GM21825 (cell line): ENCODE measurements at regions not wholly inside any gene's neighbourhood (a gene's known extent, or its start where the extent isn't known, plus 50 kb on each side); places are given as distances from the start of the nearest gene placed in this dataset.
"Not testable (repeated sequence)": the region's sequence is repeated elsewhere in the genome, so short reads cannot be mapped to it uniquely, and the experiment has no call there.

ENCODE experiments used
- ATAC-seq: cut with Tn5 transposase; IDR thresholded peaks from one replicate; pipeline ENCODE4 v1.9.1; 2021; ENCODE audit warnings: mild to moderate bottlenecking, moderate library complexity; ENCODE audit not compliant: unreplicated experiment

DNA sequence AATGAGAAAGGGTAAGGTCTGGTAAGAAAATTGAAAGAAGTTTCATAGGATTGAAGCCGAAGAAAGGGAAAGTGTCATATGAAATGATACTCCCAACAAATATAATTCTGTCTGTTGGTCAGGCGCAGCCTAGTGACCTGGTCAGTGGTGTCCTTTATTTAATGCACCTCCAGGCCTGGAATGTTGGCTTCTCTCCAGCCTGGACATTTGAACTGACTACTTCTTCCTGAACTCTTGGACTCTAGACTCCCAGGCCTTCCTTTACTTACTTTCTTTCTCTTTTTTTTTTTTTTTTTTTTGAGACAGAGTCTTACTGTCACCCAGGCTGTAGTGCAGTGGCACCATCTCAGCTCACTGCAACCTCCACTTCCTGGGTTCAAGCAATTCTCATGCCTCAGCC is 1381.5 kb upstream of the WWC1 start:
- ATAC-seq: no peak

DNA sequence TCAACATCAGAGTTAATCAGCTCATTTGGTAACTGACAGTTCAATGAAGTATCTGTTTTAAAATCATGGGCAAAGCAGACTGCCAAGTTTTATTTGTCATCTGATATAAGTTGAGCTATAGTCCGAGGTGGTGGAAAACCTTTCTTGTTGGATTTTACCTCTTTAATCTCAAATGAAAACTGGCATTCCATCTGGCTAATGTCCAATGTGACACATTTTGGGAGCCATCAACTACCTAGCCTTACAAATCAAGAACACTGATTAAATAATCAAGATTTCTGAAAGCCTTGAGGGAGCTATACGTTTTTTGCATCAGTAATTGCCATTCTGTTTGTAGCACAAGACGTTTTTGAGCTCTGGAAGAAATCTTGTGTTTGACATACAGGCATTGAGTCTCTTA is 1380.5 kb upstream of the WWC1 start:
- no peak for ATAC-seq

DNA sequence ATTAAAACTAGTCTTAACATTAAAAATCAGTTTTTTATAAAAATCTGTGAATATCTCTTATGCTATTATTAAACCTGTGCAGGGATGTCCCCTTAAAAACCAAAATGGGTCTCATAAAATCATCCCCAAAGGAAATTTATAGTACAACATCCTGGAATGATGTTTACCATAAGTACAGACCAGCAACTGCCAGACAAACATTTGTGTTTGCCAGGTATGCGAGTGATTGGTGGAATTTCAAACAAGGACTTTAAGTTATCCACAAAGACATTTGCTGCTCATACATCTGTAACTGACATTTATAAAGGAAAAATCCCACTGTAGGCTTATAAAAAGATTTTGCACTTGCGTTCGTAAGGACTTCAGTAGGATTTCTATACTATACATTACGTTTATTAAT is 1375.4 kb upstream of the WWC1 start:
- ATAC-seq: no peak

DNA sequence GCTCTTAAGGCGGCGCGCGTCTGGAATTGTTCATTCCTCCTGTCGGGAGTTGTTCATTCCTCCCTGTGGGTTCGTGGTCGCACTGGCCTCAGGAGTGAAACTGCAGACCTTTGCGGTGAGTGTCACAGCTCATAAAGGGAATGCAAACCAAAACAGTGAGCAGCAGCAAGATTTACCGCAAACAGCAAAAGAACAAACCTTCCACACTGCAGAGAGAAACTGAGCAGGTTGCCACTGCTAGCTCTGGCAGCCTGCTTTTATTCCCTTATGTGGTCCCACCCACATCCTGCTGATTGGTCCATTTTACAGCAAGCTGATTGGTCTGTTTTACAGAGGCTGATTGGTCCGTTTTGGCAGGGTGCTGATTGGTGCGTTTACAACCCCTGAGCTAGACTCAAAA is 1365.3 kb upstream of the WWC1 start:
- ATAC-seq: no peak

DNA sequence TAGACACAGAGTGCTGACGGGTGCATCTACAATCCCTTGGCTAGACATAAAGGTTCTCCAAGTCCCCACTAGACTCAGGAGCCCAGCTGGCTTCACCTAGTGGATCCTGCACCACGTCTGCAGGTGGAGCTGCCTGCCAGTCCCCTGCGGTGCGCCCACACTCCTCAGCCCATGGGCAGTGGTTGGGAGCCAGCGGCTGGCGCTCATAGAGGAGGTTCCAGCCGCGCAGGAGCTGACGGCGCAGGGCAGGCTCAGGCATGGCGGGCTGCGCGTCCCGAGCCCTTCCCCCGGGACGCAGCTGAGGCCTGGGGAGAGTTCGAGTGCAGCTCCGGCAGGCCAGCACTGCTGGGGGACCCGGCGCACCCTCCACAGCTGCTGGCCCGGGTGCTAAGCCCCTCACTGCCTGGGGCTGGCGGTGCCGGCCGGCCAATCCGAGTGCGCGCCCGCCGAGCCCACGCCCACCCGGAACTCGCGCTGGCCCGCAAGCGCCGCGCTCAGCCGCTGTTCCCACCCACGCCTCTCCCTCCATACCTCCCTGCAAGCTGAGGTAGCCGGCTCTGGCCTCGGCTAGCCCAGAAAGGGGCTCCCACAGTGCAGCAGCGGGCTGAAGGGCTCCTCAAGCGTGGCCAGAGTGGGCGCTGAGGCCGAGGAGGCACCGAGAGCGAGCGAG is 1364.5 kb upstream of the WWC1 start:
- not testable (repeated sequence) for ATAC-seq

DNA sequence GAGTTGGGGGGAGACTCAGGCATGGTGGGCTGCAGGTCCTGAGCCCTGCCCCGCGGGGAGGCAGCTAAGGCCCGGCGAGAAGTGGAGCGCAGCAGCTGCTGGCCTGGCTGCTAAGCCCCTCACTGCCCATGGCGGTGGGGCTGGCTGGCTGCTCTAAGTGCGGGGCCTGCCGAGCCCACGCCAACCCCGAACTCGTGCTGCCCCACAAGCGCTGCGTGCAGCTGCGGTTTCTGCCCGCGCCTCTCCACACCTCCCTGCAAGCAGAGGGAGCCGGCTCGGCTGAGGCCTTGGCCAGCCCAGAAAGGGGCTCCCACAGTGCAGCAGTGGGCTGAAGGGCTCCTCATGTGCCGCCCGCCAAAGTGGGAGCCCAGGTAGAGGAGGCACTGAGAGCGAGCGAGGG is 1355.1 kb upstream of the WWC1 start:
- ATAC-seq: no peak

DNA sequence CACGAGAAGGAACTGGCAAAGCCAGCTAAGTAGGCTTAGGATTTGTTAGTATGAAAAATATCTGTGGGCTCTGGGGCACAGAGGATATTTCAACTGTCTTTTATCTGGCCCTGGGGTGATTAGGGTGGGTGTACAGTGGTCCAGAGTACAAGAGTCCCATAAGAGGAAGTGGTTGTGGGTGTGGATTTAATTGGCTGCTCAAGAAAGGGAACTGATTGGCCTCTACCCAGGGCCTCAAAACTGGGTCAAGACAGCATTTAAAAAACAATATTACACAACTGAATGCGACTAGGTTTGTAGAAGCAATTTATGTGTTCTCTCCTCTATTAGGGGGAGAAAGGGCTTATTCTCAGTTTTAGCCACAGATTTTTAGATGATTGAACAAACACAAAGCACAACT is 1353.4 kb upstream of the WWC1 start:
- no peak for ATAC-seq

DNA sequence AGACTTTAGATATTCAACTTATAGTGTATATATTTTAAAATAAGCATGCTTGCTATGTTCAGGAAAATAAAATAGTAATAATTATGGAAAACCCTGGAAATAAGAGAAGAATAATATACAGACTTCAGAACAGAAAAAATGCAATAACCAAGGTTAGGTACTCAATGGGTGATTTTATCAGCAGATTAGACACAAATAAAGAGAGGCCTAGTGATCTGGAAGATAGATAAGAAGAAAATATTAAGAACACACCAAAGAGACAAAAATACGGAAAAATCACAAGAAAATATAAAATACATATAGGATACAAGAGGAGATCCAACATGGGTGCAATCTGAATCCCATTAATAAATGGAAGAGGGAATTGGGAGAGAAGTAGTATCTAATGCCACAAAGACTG is 1348.5 kb upstream of the WWC1 start:
- ATAC-seq: no peak

DNA sequence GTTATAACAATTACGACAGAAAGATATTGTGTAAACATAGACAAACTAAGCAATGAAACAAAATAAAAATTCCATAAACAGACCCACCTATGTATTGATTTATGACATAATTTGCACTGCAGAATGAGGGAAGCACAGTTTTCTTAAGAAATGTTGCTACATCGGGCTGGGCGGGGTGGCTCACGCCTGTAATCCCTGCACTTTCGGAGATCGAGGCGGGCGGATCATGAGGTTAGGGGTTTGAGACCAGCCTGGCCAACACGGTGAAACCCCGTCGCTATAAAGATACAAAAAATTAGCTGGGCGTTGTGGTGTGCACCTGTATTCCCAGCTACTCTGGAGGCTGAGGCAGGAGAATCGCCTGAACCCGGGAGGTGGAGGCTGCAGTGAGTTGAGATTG is 1344.4 kb upstream of the WWC1 start:
- ATAC-seq: no peak

DNA sequence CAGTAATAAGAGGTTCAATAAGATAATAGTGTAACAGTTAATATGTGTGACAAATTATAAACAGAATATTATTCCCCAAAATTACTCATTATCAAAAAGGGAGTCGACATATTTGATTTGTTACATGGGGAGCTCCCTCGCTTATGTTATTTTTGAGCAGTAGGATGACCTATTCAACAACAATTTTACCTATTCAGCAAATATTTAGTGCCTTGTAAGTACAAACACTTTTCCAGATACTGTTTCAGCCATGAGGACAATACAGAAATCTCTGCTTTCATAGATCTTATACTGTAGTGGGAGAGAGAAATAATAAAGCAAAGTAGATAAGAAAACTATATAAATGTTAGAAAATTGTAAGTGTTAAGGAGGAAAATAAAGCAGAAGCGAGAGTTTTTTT is 1342.8 kb upstream of the WWC1 start:
- no peak for ATAC-seq

DNA sequence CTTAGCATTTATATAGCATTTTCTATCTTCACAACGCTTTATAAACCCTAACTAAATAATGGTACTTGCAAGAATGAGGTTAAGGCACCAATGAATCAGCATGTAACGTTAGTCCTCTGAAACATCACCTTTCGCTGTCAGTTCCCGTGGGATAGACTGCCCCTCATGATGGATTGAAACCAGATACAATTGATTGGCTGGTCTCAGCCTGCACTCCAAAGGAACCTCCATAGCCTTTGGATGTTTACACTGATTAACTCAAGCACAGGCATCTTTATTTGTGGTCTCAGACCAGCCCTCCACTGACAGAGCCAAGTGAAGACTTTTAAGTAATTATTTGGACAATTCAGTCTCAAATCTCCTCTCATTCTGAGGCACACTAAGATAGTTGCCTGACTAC is 1339.4 kb upstream of the WWC1 start:
- ATAC-seq: no peak

DNA sequence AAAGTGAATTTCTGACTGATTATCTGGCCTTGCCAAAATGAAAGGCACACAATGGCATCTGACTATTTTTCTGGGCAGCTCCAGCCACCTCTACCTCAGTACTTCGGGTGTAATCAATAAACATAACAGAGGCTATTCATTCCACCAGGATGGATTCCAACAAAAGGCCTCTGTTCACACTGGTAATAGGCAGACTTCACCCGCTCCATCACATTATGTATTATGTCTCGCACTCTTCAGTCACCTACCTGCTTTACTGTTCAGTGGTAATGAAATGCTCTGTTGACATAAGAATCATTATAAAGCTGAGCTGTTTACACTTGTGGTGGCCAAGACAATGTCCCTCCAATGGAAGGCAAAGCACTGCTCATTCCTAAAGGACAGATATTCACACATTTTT is 1333.7 kb upstream of the WWC1 start:
- no peak for ATAC-seq

DNA sequence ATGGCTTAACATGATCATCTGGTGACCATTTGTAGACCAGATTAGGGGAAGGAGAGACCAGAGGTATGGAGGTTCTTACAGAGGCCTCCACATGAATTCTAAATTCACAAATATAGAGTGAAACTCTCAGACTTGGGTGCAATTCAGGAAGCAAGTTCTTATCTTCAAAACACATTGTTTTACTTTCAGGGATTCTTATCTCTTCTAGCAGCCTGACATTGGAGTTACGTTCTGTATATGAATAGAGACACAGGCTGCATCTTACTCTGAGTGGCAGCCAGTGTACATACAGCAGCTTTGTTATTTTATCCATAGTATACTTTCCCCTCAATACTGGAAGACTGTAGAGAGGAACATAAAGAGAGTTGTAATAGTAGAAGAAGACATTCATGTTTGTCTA is 1331.7 kb upstream of the WWC1 start:
- ATAC-seq: no peak

DNA sequence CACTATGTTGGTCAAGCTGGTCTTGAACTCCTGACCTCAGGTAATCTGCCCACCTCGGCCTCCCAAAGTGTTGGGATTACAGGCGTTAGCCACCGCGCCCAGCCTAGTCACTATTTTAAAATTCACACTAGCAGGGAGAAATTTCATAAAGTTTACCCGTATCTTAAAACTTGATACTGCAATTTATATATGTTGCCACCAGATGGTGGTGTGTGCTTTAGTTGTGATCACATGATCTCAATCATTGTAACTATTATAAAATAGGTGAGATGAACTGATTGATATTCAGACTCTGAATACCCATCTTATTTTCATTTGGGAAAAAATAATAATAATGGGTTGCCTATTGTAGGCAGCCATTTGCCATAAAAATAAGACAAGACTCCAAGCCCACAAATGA is 1330.4 kb upstream of the WWC1 start:
- no peak for ATAC-seq

DNA sequence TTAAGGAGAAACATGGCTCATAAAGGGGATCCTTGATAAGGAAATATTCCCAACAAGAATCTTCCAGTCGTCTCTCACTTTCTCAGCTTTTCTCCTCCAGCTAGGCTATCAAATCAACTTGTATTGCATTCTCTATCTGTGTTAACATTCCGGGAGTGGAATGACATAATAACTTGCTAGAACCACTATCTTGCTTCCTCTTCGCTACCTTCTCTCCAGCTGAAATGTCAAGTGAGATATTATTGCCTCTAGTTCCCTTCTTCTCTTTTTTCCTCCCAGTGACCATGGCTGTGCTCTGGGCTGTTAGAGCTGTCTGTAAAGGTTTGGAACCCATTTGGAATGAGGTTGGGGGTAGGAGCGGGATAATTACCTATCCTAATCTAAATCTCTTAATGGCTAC is 1329.5 kb upstream of the WWC1 start:
- ATAC-seq: no peak

DNA sequence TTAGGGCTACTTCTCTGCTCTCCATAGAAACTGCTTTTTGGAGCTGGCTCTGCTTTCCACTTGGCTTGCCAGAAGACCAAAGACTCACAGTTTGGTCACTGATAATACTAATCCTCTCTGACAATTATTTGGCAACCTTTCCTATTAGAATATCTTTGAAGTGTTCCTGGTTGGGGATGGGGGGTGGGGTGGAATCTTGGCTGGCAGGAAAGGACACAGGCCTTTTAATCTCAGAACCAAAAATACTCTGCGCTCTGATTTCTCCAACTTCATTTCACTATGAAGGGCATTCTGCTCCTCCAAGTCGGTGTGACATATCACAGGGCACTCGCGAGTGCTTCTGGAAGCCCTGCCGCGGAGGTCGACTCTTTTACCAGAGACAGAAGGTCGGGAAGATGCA is 1329.0 kb upstream of the WWC1 start:
- ATAC-seq: no peak

DNA sequence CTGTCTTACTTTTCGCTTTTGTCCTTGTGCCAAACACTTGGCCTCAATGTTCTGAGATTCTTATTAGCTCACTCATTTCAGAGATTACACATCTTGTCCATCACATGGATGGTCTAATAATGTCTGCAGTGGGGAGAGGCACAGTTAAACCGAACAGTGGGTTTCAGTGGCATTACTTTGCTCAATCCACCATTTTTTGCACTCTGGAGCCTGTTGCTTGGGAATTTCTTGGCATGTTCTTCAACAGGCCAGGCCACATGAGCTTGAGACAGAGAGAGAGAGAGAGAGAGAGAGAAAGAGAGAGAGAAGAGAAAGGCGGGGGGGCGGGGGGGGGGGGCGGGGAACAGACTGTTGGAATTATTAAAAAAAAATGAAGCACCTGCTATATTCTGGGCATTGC is 1327.8 kb upstream of the WWC1 start:
- ATAC-seq: no peak

DNA sequence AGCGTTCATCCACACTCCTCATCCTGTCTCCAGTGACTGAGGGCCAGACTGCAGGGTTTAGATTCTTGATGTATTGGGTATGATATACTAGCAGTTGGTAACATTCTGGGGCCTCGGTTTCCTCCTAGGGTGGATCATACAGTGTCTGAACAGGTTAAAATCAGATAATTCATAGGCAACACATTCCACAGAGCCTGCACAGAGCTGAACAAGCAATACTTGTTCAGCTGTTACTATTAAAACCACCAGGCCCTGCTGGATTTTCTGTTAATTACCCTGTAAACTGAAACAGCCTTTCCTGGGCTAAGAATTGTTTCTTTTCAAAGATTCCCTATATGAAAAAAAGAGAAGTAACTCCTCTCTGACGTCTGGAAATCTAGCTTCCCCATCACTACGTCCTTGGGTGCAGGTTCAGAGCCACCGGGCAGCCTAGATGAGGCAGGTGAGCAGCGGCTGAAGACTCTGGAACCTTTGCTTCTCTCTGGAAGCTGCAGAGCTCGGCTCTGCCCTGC is 1313.5 kb upstream of the WWC1 start:
- ATAC-seq: no peak

DNA sequence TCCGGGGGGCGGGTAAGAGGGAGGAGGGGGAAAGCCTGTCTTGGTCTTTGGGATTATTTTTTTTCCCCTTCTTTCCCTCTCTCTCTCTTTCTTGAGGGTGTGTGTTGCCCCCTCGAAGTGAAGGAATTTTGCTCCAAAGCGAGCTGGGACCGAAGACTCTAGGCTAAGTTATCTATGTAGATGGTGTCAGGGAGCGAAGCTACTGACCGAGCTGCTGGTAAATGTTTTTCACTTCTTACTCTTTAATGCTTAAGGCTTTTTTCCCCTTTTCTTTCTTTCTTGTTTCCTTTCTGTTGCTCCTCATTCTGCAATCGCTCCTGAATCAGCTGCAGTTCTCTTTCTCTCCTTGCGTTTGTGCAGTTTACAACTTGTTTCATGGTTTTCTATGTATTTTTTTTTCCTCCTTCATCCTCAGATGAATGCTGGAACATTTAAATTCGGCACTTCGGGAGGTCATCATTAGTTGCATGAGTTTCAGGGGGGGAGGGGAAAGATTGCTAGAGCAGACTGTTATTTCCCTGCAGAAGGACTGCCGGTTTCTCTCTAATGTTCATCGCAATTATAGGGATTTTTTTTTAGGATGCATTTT is 1312.0 kb upstream of the WWC1 start:
- no peak for ATAC-seq

DNA sequence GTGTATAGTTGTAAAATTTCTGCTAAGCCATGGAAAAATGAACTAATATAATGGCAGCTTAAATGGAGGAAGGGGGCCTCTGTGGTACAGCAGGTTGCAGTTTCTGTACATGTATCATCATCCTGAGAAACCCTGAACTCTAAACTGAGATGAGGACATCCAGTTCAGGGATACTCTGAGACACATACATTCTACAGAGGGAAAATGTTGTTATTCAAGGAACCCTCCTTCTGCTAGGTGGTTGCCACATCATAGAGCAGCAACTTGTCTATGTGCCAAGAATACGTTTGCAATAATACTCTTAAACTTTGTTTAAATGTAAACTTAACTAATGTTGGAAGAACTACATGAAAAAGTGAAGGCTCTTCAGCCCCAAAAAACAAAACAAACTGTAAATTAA is 1310.8 kb upstream of the WWC1 start:
- no peak for ATAC-seq

DNA sequence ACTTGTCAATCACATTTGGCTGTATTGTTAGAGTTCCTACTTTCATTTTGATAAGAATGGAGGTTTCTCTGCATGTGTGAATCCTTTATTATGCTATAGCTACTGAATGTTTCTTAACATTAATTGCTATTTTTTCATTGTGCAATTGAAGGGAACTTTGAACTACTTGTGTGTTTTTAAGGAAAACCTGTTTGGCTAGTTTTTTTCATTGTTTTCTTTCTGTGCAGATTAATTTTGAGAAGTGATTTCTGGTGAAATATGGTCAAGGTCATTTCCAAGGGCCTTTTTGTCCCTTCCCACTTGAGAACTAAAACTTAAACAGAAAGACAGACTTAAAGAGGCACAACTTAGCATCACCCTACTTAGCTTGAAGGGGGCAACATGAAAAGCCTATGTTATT is 1309.2 kb upstream of the WWC1 start:
- ATAC-seq: no peak

DNA sequence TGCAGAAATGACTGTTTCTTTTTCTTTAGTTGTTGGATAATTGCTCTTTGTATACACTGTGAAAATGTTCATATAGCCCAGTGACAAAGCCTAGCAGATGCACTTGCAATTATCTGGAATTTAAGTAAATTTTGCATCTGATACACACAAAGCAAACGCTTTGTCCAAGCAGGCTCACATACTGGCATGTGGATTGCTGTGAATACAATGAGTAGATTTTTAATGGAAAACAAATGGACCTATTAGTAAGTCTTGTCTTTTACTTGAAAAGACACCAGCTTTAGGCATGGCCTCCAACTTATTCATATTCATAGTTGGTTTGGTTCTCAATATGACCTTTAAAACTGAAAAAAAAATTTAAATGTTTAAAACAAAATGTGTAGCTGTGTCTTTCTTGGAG is 1299.8 kb upstream of the WWC1 start:
- no peak for ATAC-seq

DNA sequence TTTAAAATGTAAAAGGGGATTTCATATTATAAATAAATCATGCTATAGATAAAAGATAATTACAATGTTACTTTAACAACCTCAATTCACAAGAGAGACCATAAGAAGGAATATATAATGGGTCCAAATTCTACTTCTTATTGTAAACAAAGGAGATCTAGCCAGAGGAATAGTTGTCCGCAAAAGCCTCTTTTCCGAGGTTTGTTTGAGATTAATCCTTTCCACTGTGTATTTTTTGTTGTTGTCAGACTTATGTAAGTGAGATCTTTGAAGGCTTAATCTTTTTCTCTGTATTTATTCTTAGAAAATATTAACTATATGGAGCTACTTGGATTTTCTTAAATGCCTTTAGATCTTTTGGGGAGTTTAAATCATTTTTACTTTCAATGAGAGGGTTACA is 1299.3 kb upstream of the WWC1 start:
- no peak for ATAC-seq
